H9 (cell line): ENCODE measurements at regions not wholly inside any gene's neighbourhood (a gene's known extent, or its start where the extent isn't known, plus 50 kb on each side); places are given as distances from the start of the nearest gene placed in this dataset.
"Not testable (repeated sequence)": the region's sequence is repeated elsewhere in the genome, so short reads cannot be mapped to it uniquely, and the experiment has no call there.

Experiments used
- DNase-seq: peaks from one replicate; pipeline ENCODE4 v3.0.0-alpha.2; 2017
- H2AFZ ChIP-seq: one replicate; pipeline ENCODE4 v1.6.1; 2013; ENCODE audit warnings: mild to moderate bottlenecking, low read length, control low read depth, moderate library complexity
- H2AK5ac ChIP-seq: 2 replicates; pipeline ENCODE4 v1.6.1; 2013; ENCODE audit warnings: low read length, control low read depth, mixed read lengths; ENCODE audit not compliant: insufficient read length
- H2BK120ac ChIP-seq: one replicate; pipeline ENCODE4 v1.6.1; 2013; ENCODE audit warnings: low read depth, mild to moderate bottlenecking, low read length, control low read depth, inconsistent platforms; ENCODE audit not compliant: poor library complexity, severe bottlenecking
- H2BK12ac ChIP-seq: 2 replicates; pipeline ENCODE4 v1.6.1; 2013; ENCODE audit warnings: low read length, control low read depth, mixed read lengths, low read depth; ENCODE audit not compliant: insufficient read length
- H2BK15ac ChIP-seq: 2 replicates; pipeline ENCODE4 v1.6.1; 2013; ENCODE audit warnings: low read depth, low read length, control low read depth
- H2BK20ac ChIP-seq: one replicate; pipeline ENCODE4 v1.6.1; 2013; ENCODE audit warnings: low read depth, mild to moderate bottlenecking, low read length, control low read depth, inconsistent platforms; ENCODE audit not compliant: poor library complexity, severe bottlenecking
- H2BK5ac ChIP-seq: 2 replicates; pipeline ENCODE4 v1.6.1; 2013; ENCODE audit warnings: low read length, control low read depth, mixed read lengths; ENCODE audit not compliant: insufficient read length
- H3K14ac ChIP-seq: 2 replicates; pipeline ENCODE4 v1.6.1; 2013; ENCODE audit warnings: low read length, control low read depth; ENCODE audit not compliant: insufficient read depth
- H3K18ac ChIP-seq: 2 replicates; pipeline ENCODE4 v1.6.1; 2013; ENCODE audit warnings: low read depth, mild to moderate bottlenecking, mixed read lengths, low read length, control low read depth; ENCODE audit not compliant: insufficient read length
- H3K23ac ChIP-seq: 2 replicates; pipeline ENCODE4 v1.6.1; 2013; ENCODE audit warnings: low read length, control low read depth, mixed read lengths, low read depth; ENCODE audit not compliant: insufficient read length
- H3K23me2 ChIP-seq: 2 replicates; pipeline ENCODE4 v1.6.1; 2013; ENCODE audit warnings: low read depth, mild to moderate bottlenecking, mixed read lengths, low read length, control low read depth; ENCODE audit not compliant: insufficient read length, poor library complexity, severe bottlenecking
- H3K27ac ChIP-seq: 2 replicates; pipeline ENCODE4 v1.5.1; 2013; ENCODE audit warnings: low read length, control low read depth, mixed read lengths, low read depth; ENCODE audit not compliant: insufficient read length
- H3K27me3 ChIP-seq: 2 replicates; pipeline ENCODE4 v1.6.1; 2013; ENCODE audit warnings: low read length, control low read depth, inconsistent platforms; ENCODE audit not compliant: insufficient read depth
- H3K4ac ChIP-seq: 2 replicates; pipeline ENCODE4 v1.6.1; 2013; ENCODE audit warnings: low read depth, mild to moderate bottlenecking, control low read depth, inconsistent platforms, low read length, moderate library complexity
- H3K4me1 ChIP-seq: 2 replicates; pipeline ENCODE4 v1.6.1; 2013; ENCODE audit warnings: low read length, control low read depth, inconsistent platforms; ENCODE audit not compliant: insufficient read depth
- H3K4me2 ChIP-seq: 2 replicates; pipeline ENCODE4 v1.6.1; 2013; ENCODE audit warnings: low read length, control low read depth, mixed read lengths; ENCODE audit not compliant: insufficient read length, insufficient read depth
- H3K56ac ChIP-seq: 2 replicates; pipeline ENCODE4 v1.6.1; 2013; ENCODE audit warnings: low read depth, mild to moderate bottlenecking, mixed read lengths, low read length, control low read depth; ENCODE audit not compliant: insufficient read length
- H3K79me1 ChIP-seq: 2 replicates; pipeline ENCODE4 v1.6.1; 2013; ENCODE audit warnings: low read depth, mild to moderate bottlenecking, moderate library complexity, low read length, control low read depth, inconsistent platforms; ENCODE audit not compliant: insufficient read depth, poor library complexity, severe bottlenecking
- H3K79me2 ChIP-seq: 2 replicates; pipeline ENCODE4 v1.6.1; 2013; ENCODE audit warnings: low read length, control low read depth, inconsistent platforms; ENCODE audit not compliant: insufficient read depth
- H3K9ac ChIP-seq: 2 replicates; pipeline ENCODE4 v1.6.1; 2013; ENCODE audit warnings: low read length, control low read depth, mixed read lengths; ENCODE audit not compliant: insufficient read length; ENCODE audit errors: extremely low read depth
- H3K9me3 ChIP-seq: one replicate; pipeline ENCODE4 v1.6.1; 2013; ENCODE audit warnings: low read depth, low read length, inconsistent platforms; ENCODE audit not compliant: control insufficient read depth
- H3T11ph ChIP-seq: one replicate; pipeline ENCODE4 v1.6.1; 2013; ENCODE audit warnings: mild to moderate bottlenecking, low read length, control low read depth, inconsistent platforms
- H4K20me1 ChIP-seq: one replicate; pipeline ENCODE4 v1.6.1; 2013; ENCODE audit not compliant: control insufficient read depth, insufficient read length, insufficient read depth
- H4K5ac ChIP-seq: 2 replicates; pipeline ENCODE4 v1.6.1; 2013; ENCODE audit warnings: low read depth, mild to moderate bottlenecking, mixed read lengths, low read length, control low read depth; ENCODE audit not compliant: insufficient read length
- H4K8ac ChIP-seq: replicated peaks from 2 replicates; pipeline ENCODE4 v1.6.1; 2013; ENCODE audit warnings: low read length, control low read depth, mixed read lengths, low read depth; ENCODE audit not compliant: insufficient read length
- H4K91ac ChIP-seq: 2 replicates; pipeline ENCODE4 v1.6.1; 2013; ENCODE audit warnings: low read depth, mild to moderate bottlenecking, moderate library complexity, mixed read lengths, low read length, control low read depth; ENCODE audit not compliant: insufficient read length
- H3K27ac Mint-ChIP-seq, 3 experiments: 2 replicates in 2 of 3; 3 replicates in 1 of 3; pipeline ENCODE4 v1.8.0; 2020 to 2021; ENCODE audit warnings: mixed read lengths in 3 of 3, mild to moderate bottlenecking in 1 of 3, moderate library complexity in 1 of 3
- H3K27me3 Mint-ChIP-seq: 2 replicates; pipeline ENCODE4 v1.8.0; 2021; ENCODE audit warnings: low read depth, mild to moderate bottlenecking, moderate library complexity, mixed read lengths
- H3K36me3 Mint-ChIP-seq, 3 experiments: 2 replicates in 2 of 3; 3 replicates in 1 of 3; pipeline ENCODE4 v1.8.0; 2020 to 2021; ENCODE audit warnings: low read depth in 3 of 3, mixed read lengths in 3 of 3; ENCODE audit not compliant: insufficient read depth in 1 of 3
- H3K4me1 Mint-ChIP-seq, 2 experiments: 2 replicates each; pipeline ENCODE4 v1.8.0; 2020; ENCODE audit warnings: mixed read lengths in 2 of 2
- H3K4me3 Mint-ChIP-seq, 2 experiments: 2 replicates in 1 of 2; 3 replicates in 1 of 2; pipeline ENCODE4 v1.8.0; 2020 to 2021; ENCODE audit warnings: mild to moderate bottlenecking in 2 of 2, mixed read lengths in 2 of 2, moderate library complexity in 1 of 2
- H3K9me3 Mint-ChIP-seq, 2 experiments: 2 replicates in 1 of 2; 3 replicates in 1 of 2; pipeline ENCODE4 v1.8.0; 2020; ENCODE audit warnings: mild to moderate bottlenecking in 2 of 2, mixed read lengths in 2 of 2, moderate library complexity in 1 of 2

GRCh38 chr11:49373385-49373784, 165.0 kb upstream of the FOLH1 start:
- not testable (repeated sequence) for H3K27ac ChIP-seq, H3K4me3 Mint-ChIP-seq, H2BK15ac ChIP-seq, H4K8ac ChIP-seq, H2BK20ac ChIP-seq, H3K14ac ChIP-seq, H2BK12ac ChIP-seq, H3K79me1 ChIP-seq, H4K91ac ChIP-seq, H3K9me3 ChIP-seq, H3K4me1 ChIP-seq, H4K5ac ChIP-seq, H3K56ac ChIP-seq, H3T11ph ChIP-seq, H3K36me3 Mint-ChIP-seq, H3K27me3 ChIP-seq, H2AK5ac ChIP-seq, H2AFZ ChIP-seq, H3K4ac ChIP-seq, DNase-seq, H3K4me2 ChIP-seq, H3K79me2 ChIP-seq, H3K27ac Mint-ChIP-seq, H4K20me1 ChIP-seq, H2BK120ac ChIP-seq, H2BK5ac ChIP-seq, H3K9ac ChIP-seq, H3K18ac ChIP-seq, H3K27me3 Mint-ChIP-seq, H3K23me2 ChIP-seq, H3K23ac ChIP-seq
- Mint-ChIP-seq H3K4me1 (peaks cover 20 to 27% of the 10 kb centered on the region in 2 experiments), H3K9me3 (peaks cover 23 to 53% of the 10 kb centered on the region in 2 experiments)
